GM18505 (cell line): ENCODE measurements at regions not wholly inside any gene's neighbourhood (a gene's known extent, or its start where the extent isn't known, plus 50 kb on each side); places are given as distances from the start of the nearest gene placed in this dataset.

ENCODE experiments used
- ATAC-seq: cut with Tn5 transposase; IDR thresholded peaks from one replicate; pipeline ENCODE4 v1.9.1; 2021; ENCODE audit not compliant: unreplicated experiment
- POLR2A ChIP-seq: IDR thresholded peaks from 4 replicates; pipeline ENCODE4 v1.6.1; 2011; ENCODE audit warnings: borderline replicate concordance; ENCODE audit not compliant: insufficient read depth, insufficient read length; ENCODE audit errors: extremely low read depth

GRCh38 chr9:31629292-31629691, 755.2 kb upstream of the ACO1 start:
- no peak for TF ChIP-seq POLR2A
- ATAC-seq, result no peak

- TF ChIP-seq POLR2A, result no peak
- ATAC-seq, result no peak
Measured at GRCh38 chr9:31637265-31637664, 747.2 kb upstream of the ACO1 start.

- ATAC-seq, result no peak
- no peak for TF ChIP-seq POLR2A
Measured at GRCh38 chr9:31637861-31638260, 746.6 kb upstream of the ACO1 start.

GRCh38 chr9:31639451-31639850, 745.0 kb upstream of the ACO1 start:
- TF ChIP-seq POLR2A, result no peak
- no peak for ATAC-seq

GRCh38 chr9:31669311-31669710, 715.1 kb upstream of the ACO1 start:
- TF ChIP-seq POLR2A, result no peak
- no peak for ATAC-seq

GRCh38 chr9:31671011-31671410, 713.4 kb upstream of the ACO1 start:
- ATAC-seq, result no peak

GRCh38 chr9:31674264-31674663, 710.2 kb upstream of the ACO1 start:
- no peak for ATAC-seq
- no peak for TF ChIP-seq POLR2A

More at GRCh38 chr9:31671011-31671410, 713.4 kb upstream of the ACO1 start:
- TF ChIP-seq POLR2A, result no peak

GRCh38 chr9:31677415-31677814, 707.0 kb upstream of the ACO1 start:
- ATAC-seq, result no peak
- TF ChIP-seq POLR2A, result no peak

- ATAC-seq, result no peak
- no peak for TF ChIP-seq POLR2A
Measured at GRCh38 chr9:31677877-31678276, 706.6 kb upstream of the ACO1 start.

GRCh38 chr9:31683116-31683515, 701.3 kb upstream of the ACO1 start:
- TF ChIP-seq POLR2A, result no peak
- no peak for ATAC-seq

GRCh38 chr9:31697956-31698355, 686.5 kb upstream of the ACO1 start:
- TF ChIP-seq POLR2A, result no peak
- ATAC-seq, result no peak

- no peak for ATAC-seq
Measured at GRCh38 chr9:31699836-31700235, 684.6 kb upstream of the ACO1 start.

GRCh38 chr9:31700252-31701045, 684.0 kb upstream of the ACO1 start:
- no peak for ATAC-seq
- no peak for TF ChIP-seq POLR2A

More at GRCh38 chr9:31699836-31700235, 684.6 kb upstream of the ACO1 start:
- no peak for TF ChIP-seq POLR2A

GRCh38 chr9:31702957-31703356, 681.5 kb upstream of the ACO1 start:
- ATAC-seq, result no peak
- no peak for TF ChIP-seq POLR2A

GRCh38 chr9:31715250-31715649, 669.2 kb upstream of the ACO1 start:
- ATAC-seq, result no peak
- no peak for TF ChIP-seq POLR2A

- no peak for ATAC-seq
- no peak for TF ChIP-seq POLR2A
Measured at GRCh38 chr9:31719262-31719661, 665.2 kb upstream of the ACO1 start.

GRCh38 chr9:31730398-31730797, 654.0 kb upstream of the ACO1 start:
- TF ChIP-seq POLR2A, result no peak
- ATAC-seq, result no peak
